SK-N-SH (cell line): ENCODE measurements at regions not wholly inside any gene's neighbourhood (a gene's known extent, or its start where the extent isn't known, plus 50 kb on each side); places are given as distances from the start of the nearest gene placed in this dataset.

Source experiments
- CTCF ChIP-seq: fragments of 200-600 bp; sonication (generic); IDR thresholded peaks from 2 replicates; pipeline ENCODE4 v1.6.1; 2017; ENCODE audit warnings: antibody characterized with exemption, mild to moderate bottlenecking, moderate library complexity
- GATA2 ChIP-seq: sonication (generic); formaldehyde crosslinking; IDR thresholded peaks from 2 replicates; pipeline ENCODE4 v1.5.0; 2020; ENCODE audit warnings: mild to moderate bottlenecking, missing genetic modification reagents
- MXI1 ChIP-seq: IDR thresholded peaks from 2 replicates; pipeline ENCODE4 v1.6.1; 2012; ENCODE audit warnings: mild to moderate bottlenecking, low read depth, low read length, improper control_type of control experiment

- TF ChIP-seq GATA2 (CRISPR knock-in tag) (no peak), MXI1 (no peak), CTCF (no peak)
These were observed 82.9 kb upstream of the TRIO start for GRCh38 chr5:14060218-14060617.
